NCI-H1105 treated with DMSO at 0.1 percent for 48 hours (cell line): ENCODE measurements at regions not wholly inside any gene's neighbourhood (a gene's known extent, or its start where the extent isn't known, plus 50 kb on each side); places are given as distances from the start of the nearest gene placed in this dataset.

ENCODE experiments used
- DNase-seq: peaks from one replicate; lab custom pipeline; 2025; lab: John Stamatoyannopoulos, UW

DNA sequence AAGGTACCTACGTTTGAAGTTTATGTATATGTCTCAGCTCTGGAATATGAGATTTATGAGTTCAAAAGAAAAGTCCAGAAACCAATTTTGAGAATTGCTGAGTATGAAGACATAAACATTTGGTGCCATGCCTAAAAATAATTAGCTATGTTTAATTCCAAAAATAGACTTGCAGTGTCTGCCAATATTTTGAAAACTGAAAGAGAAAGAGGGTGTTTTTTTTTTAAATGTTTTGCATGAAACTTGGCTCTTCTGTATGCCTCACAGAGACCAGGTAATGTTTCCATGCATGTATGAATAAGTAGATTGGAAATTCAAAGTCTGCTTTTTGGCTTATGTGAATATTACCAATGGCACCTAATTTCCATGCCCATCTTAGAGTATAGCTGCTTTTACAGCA, 634.4 kb upstream of the C9orf72 start:
- peak; percentile 65 for DNase-seq

DNA sequence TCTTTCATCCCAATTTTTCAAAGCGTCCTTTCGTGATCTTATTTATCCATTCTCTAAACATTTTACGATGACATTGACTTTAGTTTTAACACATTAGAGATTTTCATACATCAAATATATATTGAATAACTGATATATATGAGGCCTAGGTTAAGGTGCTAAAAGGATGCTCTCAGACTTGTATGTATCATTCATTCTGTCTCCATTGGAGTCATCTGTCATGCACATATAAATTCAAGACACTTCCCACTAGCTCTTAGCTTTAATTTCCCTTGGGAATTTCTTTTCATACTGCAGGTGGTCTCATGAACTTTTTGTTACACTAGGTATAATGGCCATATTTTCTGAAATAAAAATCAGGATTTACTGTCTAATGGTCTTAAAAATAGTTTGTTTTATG, 635.8 kb upstream of the C9orf72 start:
- DNase-seq: no peak

DNA sequence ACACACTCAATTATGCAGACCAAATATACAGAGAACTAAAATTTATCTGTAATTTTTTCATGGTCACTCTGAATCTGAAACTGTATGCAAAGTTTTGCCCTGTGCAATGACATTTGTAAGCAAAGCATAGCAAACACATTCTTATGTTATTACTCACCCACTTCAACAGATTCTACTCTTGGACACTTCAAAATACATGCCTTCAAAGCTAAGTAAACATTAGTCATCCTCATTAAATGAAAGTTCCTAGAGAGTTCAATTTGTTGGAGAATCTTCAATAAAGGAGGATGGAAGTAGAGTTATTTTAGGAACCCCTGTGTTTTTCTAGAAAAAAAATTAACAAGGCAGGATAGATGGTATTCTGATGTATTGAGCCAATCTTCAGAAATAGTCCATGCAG, 639.7 kb upstream of the C9orf72 start:
- DNase-seq: peak; percentile 12

DNA sequence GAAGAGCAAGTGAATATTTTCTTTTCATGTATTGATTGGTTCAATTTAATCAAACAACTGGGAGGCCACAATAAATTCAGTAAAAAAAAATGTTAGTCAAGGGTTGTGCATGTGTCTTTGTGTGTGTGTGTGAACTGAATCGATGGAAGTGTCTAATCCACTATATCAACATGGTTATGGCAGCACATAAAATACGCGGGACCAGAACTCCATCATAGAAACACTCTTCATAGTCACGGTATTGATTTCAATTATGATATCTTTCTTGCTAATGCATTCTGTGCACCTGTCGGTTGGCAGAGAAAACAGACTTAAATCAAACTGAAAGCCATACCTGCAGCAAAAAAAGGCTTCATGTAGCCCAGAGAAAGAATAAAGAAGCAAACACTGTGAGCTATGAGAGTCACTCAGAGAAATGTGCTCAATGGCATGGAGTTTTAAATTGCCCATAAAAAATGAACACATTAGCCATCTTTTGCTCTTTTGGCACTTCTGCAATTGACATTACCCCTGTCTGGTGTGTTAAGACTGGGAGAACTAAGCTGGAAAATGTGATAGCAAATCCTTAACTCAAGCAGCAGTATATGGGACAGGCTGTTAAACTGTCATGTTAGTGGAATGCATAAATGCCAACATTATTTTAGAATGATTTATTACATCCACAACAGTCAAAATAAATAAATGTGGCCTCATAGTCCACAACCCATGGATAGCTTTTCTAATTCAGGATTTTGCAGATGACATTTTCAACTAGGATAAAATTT, 642.4 kb upstream of the C9orf72 start:
- peak; percentile 94 for DNase-seq

DNA sequence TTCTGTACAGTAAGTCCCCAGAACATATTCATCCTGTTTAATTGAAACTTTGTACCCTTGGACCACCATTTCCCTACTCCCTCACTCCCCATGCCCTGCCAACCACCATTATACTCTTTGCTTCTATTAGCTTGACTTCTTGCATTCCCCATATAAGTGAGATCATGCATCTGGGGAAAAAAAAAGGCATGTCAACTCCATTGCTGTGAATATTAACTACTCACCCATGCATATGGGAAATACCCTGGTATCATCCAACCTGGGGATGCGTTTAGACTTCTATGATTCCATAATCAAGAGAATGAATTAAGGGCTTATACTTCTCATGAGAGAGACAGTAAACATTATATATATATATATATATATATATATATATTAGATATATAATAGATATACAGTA, 659.4 kb upstream of the C9orf72 start:
- DNase-seq: no peak

DNA sequence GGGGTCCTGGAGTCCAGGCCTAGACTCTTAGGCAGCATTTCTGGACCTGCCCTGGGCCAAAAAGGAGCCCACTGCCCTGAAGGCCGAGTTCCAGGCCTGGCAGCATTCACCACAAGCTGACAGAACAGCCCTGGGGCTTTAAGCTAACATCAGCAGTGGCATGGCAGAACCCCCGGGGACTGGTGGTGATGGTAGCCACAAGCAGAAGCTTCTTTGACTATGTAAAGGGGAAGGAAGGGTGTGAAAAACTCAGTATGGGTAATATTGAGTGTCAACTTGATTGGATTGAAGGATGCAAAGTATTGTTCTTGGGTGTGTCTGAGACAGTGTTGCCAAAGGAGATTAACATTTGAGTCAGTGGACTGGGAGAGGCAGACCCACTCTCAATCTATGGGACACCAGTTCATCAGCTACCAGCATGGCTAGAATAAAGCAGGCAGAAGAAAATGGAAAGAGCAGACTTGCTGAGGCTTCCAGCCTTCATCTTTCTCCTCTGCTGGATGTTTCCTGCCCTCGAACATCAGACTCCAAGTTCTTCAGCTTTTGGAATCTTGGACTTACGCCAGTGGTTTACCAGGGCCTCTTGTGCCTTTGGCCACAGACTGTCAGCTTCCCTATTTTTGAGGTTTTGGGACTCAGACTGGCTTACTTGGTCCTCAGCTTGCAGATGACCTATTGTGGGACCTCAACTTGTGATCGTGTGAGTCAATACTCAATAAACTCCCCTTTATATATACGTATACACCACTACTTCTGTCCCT, 661.0 kb upstream of the C9orf72 start:
- no peak for DNase-seq

GRCh38 chr9:28234894-28235277, 661.6 kb upstream of the C9orf72 start:
- DNase-seq: no peak

- no peak for DNase-seq
Measured at GRCh38 chr9:28249424-28249823, 676.1 kb upstream of the C9orf72 start.

DNA sequence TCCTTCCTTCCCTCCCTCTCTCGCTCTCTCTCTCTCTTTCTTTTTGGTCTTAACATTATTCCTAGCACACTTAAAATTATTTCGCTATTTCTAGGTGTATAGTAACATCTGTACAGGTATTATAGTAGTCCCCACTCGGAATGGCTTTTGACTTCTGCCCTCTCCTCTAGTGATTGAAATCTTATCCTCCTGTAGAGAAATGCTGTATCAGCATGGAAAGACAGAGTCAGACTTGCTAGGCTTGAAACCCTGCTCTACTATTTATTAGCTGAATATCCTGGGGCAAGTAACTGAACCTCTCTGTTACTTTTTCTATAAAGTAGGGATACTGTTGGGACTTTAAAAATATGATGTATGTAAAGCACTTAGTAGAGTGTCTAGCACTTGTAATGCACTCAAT, 681.9 kb upstream of the C9orf72 start:
- no peak for DNase-seq

DNA sequence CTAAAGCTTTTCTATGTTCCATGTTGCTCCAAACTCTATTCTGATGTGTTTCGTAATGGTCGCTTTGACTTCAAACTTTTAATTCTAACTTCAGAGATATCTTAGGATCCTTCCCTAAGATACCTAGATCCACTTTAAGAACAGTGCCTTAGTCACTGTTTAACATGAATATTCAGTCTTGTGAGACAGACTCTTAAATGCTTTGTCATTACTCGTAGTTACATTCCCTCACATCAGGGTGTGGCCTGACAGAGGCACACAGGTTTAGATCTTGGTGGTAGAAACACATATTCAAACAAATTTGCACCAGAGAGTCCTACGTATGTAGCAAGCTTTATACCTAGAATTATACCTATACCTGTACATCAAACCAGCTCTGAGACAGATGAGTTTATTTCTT, 687.0 kb upstream of the C9orf72 start:
- no peak for DNase-seq

GRCh38 chr9:28264368-28264767, 691.1 kb upstream of the C9orf72 start:
- no peak for DNase-seq

GRCh38 chr9:28267351-28267750, 694.1 kb upstream of the C9orf72 start:
- DNase-seq: no peak

GRCh38 chr9:28270156-28270555, 696.9 kb upstream of the C9orf72 start:
- DNase-seq: no peak

DNA sequence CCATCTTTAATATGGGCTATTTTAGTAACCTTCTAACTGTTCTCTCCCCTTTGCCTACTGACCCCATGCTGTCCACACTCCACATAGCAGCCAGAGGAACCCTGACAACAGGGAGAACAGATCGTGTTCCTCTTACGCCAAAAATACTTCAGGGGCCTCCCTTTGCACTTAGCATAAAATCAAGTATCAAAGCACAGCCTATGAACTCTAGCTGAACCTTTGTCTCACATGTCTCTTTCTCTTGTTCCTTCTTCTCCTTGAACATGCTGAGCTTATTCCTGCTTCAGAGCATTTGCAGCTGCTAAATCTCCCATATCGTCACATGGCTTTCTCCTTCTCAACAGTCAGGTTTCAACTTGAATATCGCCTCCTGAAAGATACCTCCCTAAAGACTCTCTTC, 698.8 kb upstream of the C9orf72 start:
- DNase-seq: no peak

DNA sequence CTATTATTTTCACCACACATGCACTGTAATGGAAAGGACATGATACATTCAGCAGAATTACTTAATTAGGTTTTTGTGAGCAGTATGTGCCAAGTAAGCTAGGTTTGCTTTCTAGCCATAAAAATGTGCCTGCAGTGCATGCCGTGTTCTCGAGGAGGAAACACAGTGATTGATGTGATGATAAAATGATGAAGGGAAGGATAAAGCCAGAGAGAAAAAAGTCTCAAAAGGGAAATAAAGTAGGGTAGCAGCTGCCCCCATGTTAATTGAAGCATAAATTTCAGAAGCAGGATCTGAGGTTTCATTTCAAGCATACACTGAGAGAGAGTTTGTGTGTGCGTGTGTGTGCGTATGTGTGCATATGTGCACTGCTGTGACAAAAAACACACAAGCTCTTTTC, 714.2 kb upstream of the C9orf72 start:
- no peak for DNase-seq

- DNase-seq: peak; percentile 12
Measured at GRCh38 chr9:28289746-28290145, 716.5 kb upstream of the C9orf72 start.

GRCh38 chr9:28293369-28294090, 720.2 kb upstream of the C9orf72 start:
- no peak for DNase-seq

GRCh38 chr9:28301281-28301680, 728.0 kb upstream of the C9orf72 start:
- DNase-seq: no peak

DNA sequence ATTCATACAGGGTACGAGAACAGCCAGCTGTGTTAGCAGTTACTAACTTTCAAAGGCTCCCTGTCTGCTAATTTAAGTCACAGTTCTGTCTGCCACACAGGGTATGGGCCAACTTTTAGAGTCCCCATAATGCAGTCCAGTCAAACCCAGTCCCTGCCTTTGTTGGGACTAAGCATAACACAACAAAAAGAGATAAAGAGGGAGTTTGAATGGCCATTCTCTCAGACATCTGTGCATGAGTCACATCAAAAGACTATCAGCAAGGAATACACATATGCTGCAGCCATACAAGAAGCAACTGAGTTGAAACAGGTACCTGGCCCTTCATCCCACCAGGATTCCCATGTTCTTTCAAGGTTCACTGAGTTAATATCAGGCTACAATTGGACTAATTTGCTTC, 744.5 kb upstream of the C9orf72 start:
- DNase-seq: no peak

- no peak for DNase-seq
Measured at GRCh38 chr9:28318515-28318914, 745.2 kb upstream of the C9orf72 start.

DNA sequence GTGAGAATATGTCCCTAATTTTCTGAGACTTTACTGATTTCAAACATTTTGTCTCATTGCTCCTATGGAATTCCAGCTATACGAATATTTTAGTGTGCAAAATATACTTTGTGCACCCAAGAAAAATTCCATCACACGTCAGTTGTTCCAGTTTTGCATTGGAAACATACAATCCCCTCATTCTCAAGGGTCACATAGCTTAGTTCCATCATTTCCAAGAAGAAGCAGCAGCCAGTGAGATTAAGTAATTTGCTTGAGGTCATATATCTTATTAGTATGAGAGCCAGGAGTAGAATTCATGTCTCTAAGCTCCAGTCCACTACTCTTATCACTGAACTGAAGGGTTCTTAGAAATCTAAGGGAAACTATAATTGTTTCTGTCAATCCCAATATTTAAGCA, 746.7 kb upstream of the C9orf72 start:
- DNase-seq: no peak

GRCh38 chr9:28320616-28321015, 747.3 kb upstream of the C9orf72 start:
- no peak for DNase-seq

- peak; percentile 95 for DNase-seq
Measured at GRCh38 chr9:28329323-28329722, 756.0 kb upstream of the C9orf72 start.
